Right cardiac atrium (tissue), 5 donors: ENCODE measurements at regions not wholly inside any gene's neighbourhood (a gene's known extent, or its start where the extent isn't known, plus 50 kb on each side); places are given as distances from the start of the nearest gene placed in this dataset.

Source experiments
- ATAC-seq, 2 donors: fragments of 200-7000 bp; cut with Tn5 transposase; one replicate each; pipeline versions ENCODE4 v1.8.0 to v1.9.1; 2020; ENCODE audit warnings: moderate library complexity in 2 of 2, mild to moderate bottlenecking in 1 of 2
- DNase-seq, 3 donors: peaks; one replicate each; pipeline ENCODE4 v3.0.0-alpha.2; 2020
- H3K27ac ChIP-seq: one replicate; pipeline ENCODE4 v1.5.1; 2013; ENCODE audit warnings: mild to moderate bottlenecking, low read length, control low read depth, moderate library complexity
- H3K27me3 ChIP-seq: one replicate; pipeline ENCODE4 v1.6.1; 2013; ENCODE audit not compliant: control insufficient read depth, insufficient read depth
- H3K4me1 ChIP-seq: one replicate; pipeline ENCODE4 v1.6.1; 2013; ENCODE audit warnings: low read length; ENCODE audit not compliant: control insufficient read depth, insufficient read depth
- H3K4me3 ChIP-seq: one replicate; pipeline ENCODE4 v1.5.1; 2013; ENCODE audit warnings: low read length, control low read depth
- H3K9me3 ChIP-seq: one replicate; pipeline ENCODE4 v1.6.1; 2013; ENCODE audit warnings: low read length; ENCODE audit not compliant: control insufficient read depth
- WGBS: extraction: QIAGEN DNeasy Blood & Tissue Kit; methylation state at CpG from one replicate; pipeline ENCODE4 v1.1.7; 2013; 5-methylcytosine and 5-hydroxymethylcytosine counted together
- intact Hi-C, 4 donors: fragments of 100-400 bp; cut with DNase I; formaldehyde crosslinking; loops; one replicate each; pipeline versions ENCODE4 v1.11.0 to v1.14.0; 2022 to 2023
- donor health status: healthy with polysubstance abuse.
- donor health status: DM: no; HTN: yes; CAD: no.
- donor health status: DM: no; HTN: no; CAD: no.
- donor health status: DM: no; HTN: yes; CAD: no; lungs with severe emphysema.
- donor health status: DM: yes; HTN: yes; CAD: no.

- no peak overlapping the region for H3K4me3 ChIP-seq
- DNase-seq (no peak), ATAC-seq (no peak)
- intact Hi-C loops, result loop anchor here in 1 of 4 donors (5.0 kb wide), 1 partner anchor 130 kb away; no protein-coding TSS in a partner anchor
- no peaks in the 10 kb centered on the region for H3K27me3 ChIP-seq
- no peaks in the 10 kb centered on the region for H3K9me3 ChIP-seq
- H3K27ac ChIP-seq, result no peak overlapping the region
- peaks cover 1% of the 10 kb centered on the region for H3K4me1 ChIP-seq
- WGBS, result 67% methylated on average over 3 of the region's 3 CpGs
These were observed 51.9 kb upstream of the KCNA5 start for GRCh38 chr12:4991801-4992200.

- H3K4me1 ChIP-seq, result peaks cover 1% of the 10 kb centered on the region
- ATAC-seq, result no peak
- no peak overlapping the region for H3K27ac ChIP-seq
- no peak for DNase-seq
- no peak overlapping the region for H3K4me3 ChIP-seq
- H3K9me3 ChIP-seq, result no peaks in the 10 kb centered on the region
- intact Hi-C loops, result loop anchor here in 1 of 4 donors (5.0 kb wide), 1 partner anchor 131 kb away; no protein-coding TSS in a partner anchor
- H3K27me3 ChIP-seq, result no peaks in the 10 kb centered on the region
- WGBS, result 71% methylated on average over 4 of the region's 4 CpGs
These were observed 50.8 kb upstream of the KCNA5 start for GRCh38 chr12:4992871-4993270.
